Transverse colon (tissue), 4 donors: ENCODE measurements at regions not wholly inside any gene's neighbourhood (a gene's known extent, or its start where the extent isn't known, plus 50 kb on each side); places are given as distances from the start of the nearest gene placed in this dataset.

Experiments
- DNase-seq: peaks from one replicate; pipeline ENCODE4 v3.0.0-alpha.2; 2019
- H3K27ac ChIP-seq, 4 donors: fragments of 200-600 bp; sonication (generic); 2 replicates each; pipeline ENCODE4 v1.5.1; 2016 to 2018; ENCODE audit warnings: inconsistent platforms in 4 of 4
- H3K27me3 ChIP-seq: fragments of 200-600 bp; sonication (generic); 2 replicates; pipeline ENCODE4 v1.5.1; 2017; ENCODE audit warnings: inconsistent platforms
- H3K36me3 ChIP-seq, 4 donors: fragments of 200-600 bp; sonication (generic); 2 replicates each; pipeline ENCODE4 v1.5.1; 2017 to 2019; ENCODE audit warnings: inconsistent platforms in 4 of 4
- H3K4me1 ChIP-seq, 4 donors: fragments of 200-600 bp; sonication (generic); 2 replicates each; pipeline ENCODE4 v1.5.1; 2017 to 2020; ENCODE audit warnings: inconsistent platforms in 4 of 4
- H3K4me3 ChIP-seq, 4 donors: fragments of 200-600 bp; sonication (generic); 1 replicate in 1 of 4; 2 replicates in 3 of 4; pipeline versions ENCODE4 v1.5.1 to v1.6.1; 2017 to 2019; ENCODE audit warnings: inconsistent platforms in 4 of 4
- H3K9me3 ChIP-seq, 2 donors: fragments of 200-600 bp; sonication (generic); 2 replicates each; pipeline ENCODE4 v1.5.1; 2017 to 2019; ENCODE audit warnings: inconsistent platforms in 2 of 2
- EP300 ChIP-seq: sonication (generic); formaldehyde crosslinking; IDR thresholded peaks from one replicate; pipeline ENCODE4 v1.6.1; 2017; ENCODE audit warnings: antibody characterized with exemption, low read depth
- POLR2A ChIP-seq: fragments of 450-650 bp; IDR thresholded peaks from one replicate; pipeline ENCODE4 v1.6.1; 2016; ENCODE audit warnings: antibody characterized with exemption, mild to moderate bottlenecking, moderate library complexity
- POLR2AphosphoS5 ChIP-seq, 3 donors: sonication (generic); formaldehyde crosslinking; IDR thresholded peaks; one replicate each; pipeline ENCODE4 v1.6.1; 2016; ENCODE audit warnings: antibody characterized with exemption in 3 of 3
- WGBS, 2 donors: methylation state at CpG; one replicate each; pipeline ENCODE4 v1.1.5; 2018; ENCODE audit warnings: low coverage in 1 of 2; 5-methylcytosine and 5-hydroxymethylcytosine counted together
- in situ Hi-C, 4 donors: fragments of 200-750 bp; cut with MboI; loops; one replicate each; pipeline versions ENCODE4 v1.15.0 to v1.15.1; 2017; ENCODE audit warnings: low sequenced_read_pairs in 3 of 4, low pct_ligation_motif_present in 1 of 4, low pct_unique_long_range_greater_than_20kb in 1 of 4
- intact Hi-C: fragments of 100-400 bp; cut with DNase I; formaldehyde crosslinking; loops from one replicate; pipeline ENCODE4 v1.15.1; 2023; ENCODE audit warnings: low total_unique reads
- TF ChIP-seq, protein P1 (sequence below), 5 experiments: fragments of 200-600 bp in 3 of 5; fragments of 450-650 bp in 2 of 5; sonication (generic) in 3 of 5; IDR thresholded peaks; 1 replicate in 2 of 5; 2 replicates in 3 of 5; pipeline ENCODE4 v1.5.1; 2016 to 2017; ENCODE audit warnings: antibody characterized with exemption in 5 of 5, inconsistent platforms in 3 of 5, mild to moderate bottlenecking in 2 of 5, moderate library complexity in 1 of 5

DNA sequence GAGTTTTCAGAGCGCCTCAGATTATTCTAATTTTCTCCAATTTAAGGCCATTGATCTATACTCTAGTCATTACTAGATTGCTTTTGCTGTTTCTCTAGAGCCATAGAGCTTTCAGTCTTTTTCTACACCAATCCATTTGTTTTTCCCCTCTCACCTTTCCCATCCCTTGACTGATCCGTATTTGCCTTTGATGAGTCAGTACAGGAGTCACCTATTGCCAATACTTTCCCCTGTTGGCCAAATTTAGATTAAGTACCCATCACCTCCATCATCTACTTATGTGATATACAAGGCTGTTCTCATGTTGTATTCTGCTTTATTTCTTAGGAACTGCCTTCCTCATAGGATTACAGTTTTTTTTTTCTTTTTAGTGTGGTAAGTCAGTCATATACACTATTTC is 463.2 kb downstream of the KLF12 start:
- Histone ChIP-seq H3K36me3 (no peaks in the 10 kb centered on the region), H3K4me1 (peaks cover 0 to 40% (median 18%) of the 10 kb centered on the region in 4 donors), H3K9me3 (no peaks in the 10 kb centered on the region), H3K27me3 (no peaks in the 10 kb centered on the region), H3K27ac (no peak overlapping the region), H3K4me3 (no peak overlapping the region)
- 83 to 87% methylated on average over 2 of the region's 2 CpGs for WGBS, 2 donors
- TF ChIP-seq, protein P1, sequence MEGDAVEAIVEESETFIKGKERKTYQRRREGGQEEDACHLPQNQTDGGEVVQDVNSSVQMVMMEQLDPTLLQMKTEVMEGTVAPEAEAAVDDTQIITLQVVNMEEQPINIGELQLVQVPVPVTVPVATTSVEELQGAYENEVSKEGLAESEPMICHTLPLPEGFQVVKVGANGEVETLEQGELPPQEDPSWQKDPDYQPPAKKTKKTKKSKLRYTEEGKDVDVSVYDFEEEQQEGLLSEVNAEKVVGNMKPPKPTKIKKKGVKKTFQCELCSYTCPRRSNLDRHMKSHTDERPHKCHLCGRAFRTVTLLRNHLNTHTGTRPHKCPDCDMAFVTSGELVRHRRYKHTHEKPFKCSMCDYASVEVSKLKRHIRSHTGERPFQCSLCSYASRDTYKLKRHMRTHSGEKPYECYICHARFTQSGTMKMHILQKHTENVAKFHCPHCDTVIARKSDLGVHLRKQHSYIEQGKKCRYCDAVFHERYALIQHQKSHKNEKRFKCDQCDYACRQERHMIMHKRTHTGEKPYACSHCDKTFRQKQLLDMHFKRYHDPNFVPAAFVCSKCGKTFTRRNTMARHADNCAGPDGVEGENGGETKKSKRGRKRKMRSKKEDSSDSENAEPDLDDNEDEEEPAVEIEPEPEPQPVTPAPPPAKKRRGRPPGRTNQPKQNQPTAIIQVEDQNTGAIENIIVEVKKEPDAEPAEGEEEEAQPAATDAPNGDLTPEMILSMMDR (IDR thresholded peaks at IDR 0.05), result no peak
- TF ChIP-seq POLR2AphosphoS5 (IDR thresholded peaks at IDR 0.05) (no peak), POLR2A (no peak), EP300 (no peak)
- no peak for DNase-seq
- in situ Hi-C loops, result no loop called here
- intact Hi-C loops, result no loop called here

DNA sequence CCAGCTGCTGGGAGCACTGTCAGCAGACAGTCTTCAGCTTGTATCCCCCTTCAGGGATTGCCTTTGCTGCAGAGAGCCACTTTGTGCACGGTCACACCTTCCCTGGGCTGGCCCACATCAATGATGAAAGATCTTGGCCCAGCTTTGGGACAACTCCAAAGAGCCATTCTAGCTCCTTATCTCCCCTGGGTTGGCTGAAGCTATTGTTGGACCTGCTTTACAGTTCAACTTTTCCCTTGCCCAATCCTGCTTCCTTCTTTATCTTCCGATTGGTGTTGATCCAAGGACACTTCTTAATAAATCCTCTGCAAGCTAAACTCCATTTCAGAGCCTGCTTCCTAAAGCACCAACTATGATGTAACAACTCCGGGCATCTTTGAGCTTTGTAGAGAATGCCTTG is 466.4 kb downstream of the KLF12 start:
- Histone ChIP-seq H3K4me1 (peaks cover 0 to 10% (median 4%) of the 10 kb centered on the region in 4 donors), H3K27me3 (no peaks in the 10 kb centered on the region), H3K36me3 (no peaks in the 10 kb centered on the region), H3K9me3 (no peaks in the 10 kb centered on the region), H3K4me3 (no peak overlapping the region), H3K27ac (no peak overlapping the region)
- intact Hi-C loops, result no loop called here
- TF ChIP-seq EP300 (no peak), POLR2A (no peak), POLR2AphosphoS5 (IDR thresholded peaks at IDR 0.05) (no peak)
- TF ChIP-seq, protein P1 (IDR thresholded peaks at IDR 0.05), result no peak
- WGBS, 2 donors, result 67 to 89% methylated on average over 2 to 3 of the region's 3 CpGs
- in situ Hi-C loops, result no loop called here
- DNase-seq, result no peak

DNA sequence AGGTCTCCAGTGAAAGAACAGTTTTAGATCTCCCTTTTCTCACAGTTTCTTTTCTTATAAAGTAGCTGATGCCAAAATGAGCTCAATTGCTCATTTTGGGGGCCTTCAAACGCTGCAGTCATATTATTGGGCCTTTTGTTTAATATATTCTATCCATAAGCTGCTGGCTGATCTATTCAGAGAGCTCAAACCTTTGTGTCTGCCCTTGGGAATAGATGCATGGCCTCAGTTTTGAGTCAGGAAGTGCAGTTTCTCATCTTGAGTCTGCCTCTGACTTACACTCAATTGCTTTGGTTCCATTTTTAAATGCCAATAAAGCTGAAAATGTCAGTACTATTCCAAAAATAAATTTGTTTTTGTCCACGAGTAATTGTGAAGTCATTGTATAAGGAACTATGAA is 468.9 kb downstream of the KLF12 start:
- WGBS, 2 donors, result 36 to 59% methylated on average over 2 of the region's 2 CpGs
- in situ Hi-C loops, result no loop called here
- no peak for DNase-seq

DNA sequence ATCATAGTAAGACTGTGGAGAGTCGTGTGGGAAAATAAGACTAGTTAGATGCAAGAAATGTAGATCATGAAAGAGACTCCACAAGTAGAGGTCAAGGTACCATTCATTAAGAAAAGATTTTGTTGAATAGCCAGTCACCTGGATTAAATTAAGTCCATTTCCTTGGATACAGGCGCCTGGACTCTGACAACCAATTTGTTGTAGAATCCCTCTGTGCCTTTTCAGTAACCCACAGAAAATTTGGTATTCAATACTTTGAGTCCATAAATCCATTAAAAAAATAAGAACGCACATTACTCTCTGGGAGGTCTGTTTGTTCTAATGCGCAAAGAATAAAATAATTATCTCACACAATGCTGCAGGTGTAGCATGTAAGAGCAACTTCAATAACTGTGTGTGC is 469.4 kb downstream of the KLF12 start:
- TF ChIP-seq POLR2A (no peak), EP300 (no peak), POLR2AphosphoS5 (IDR thresholded peaks at IDR 0.05) (no peak)
- TF ChIP-seq, protein P1 (IDR thresholded peaks at IDR 0.05), result no peak
- Histone ChIP-seq H3K4me3 (no peak overlapping the region), H3K36me3 (no peaks in the 10 kb centered on the region), H3K9me3 (no peaks in the 10 kb centered on the region), H3K4me1 (no peaks in the 10 kb centered on the region), H3K27ac (no peak overlapping the region), H3K27me3 (no peaks in the 10 kb centered on the region)
- no peak for DNase-seq
- intact Hi-C loops (no loop called here), in situ Hi-C loops (no loop called here)
- WGBS, 2 donors, result 88% methylated on average over 2 to 4 of the region's 4 CpGs

More for the DNA sequence above, 468.9 kb downstream of the KLF12 start:
- H3K27ac ChIP-seq, result no peak overlapping the region
- H3K9me3 ChIP-seq, result no peaks in the 10 kb centered on the region
- H3K27me3 ChIP-seq, result no peaks in the 10 kb centered on the region
- no peaks in the 10 kb centered on the region for H3K4me1 ChIP-seq
- H3K4me3 ChIP-seq, result no peak overlapping the region
- intact Hi-C loops, result no loop called here
- TF ChIP-seq EP300, result no peak
- no peak for TF ChIP-seq POLR2AphosphoS5 (IDR thresholded peaks at IDR 0.05)
- TF ChIP-seq, protein P1 (IDR thresholded peaks at IDR 0.05), result no peak
- no peak for TF ChIP-seq POLR2A
- no peaks in the 10 kb centered on the region for H3K36me3 ChIP-seq
